ENCODE measurements at regions not wholly inside any gene's neighbourhood (a gene's known extent, or its start where the extent isn't known, plus 50 kb on each side); places are given as distances from the start of the nearest gene placed in this dataset.
A peak's percentile ranks its signal among the peaks of the same experiment; 100 is the strongest.

GRCh38 chr15:79769933-79770759 lies 126.7 kb downstream of the MTHFS start:
- POLR2A ChIA-PET, result no interaction called here
- Mint-ChIP-seq H3K4me3 (no peak overlapping the region), H3K4me1 (no peaks in the 10 kb centered on the region), H3K36me3 (no peaks in the 10 kb centered on the region), H3K27ac (no peak overlapping the region), H3K27me3 (ENCODE audit: low read depth) (no peaks in the 10 kb centered on the region), H3K9me3 (peaks cover 5% of the 10 kb centered on the region; the same call in 1 of the 2 replicates)
- no peak for DNase-seq (ENCODE audit: low spot score)
- CTCF ChIA-PET, result interaction anchor here (0.7 to 1.6 kb wide), 3 partner anchors 79 to 93 kb away, joined by 3 to 6 read pairs (median 4); no protein-coding TSS in a partner anchor
- TF ChIP-seq ZNF263 (CRISPR knock-in tag; IDR thresholded peaks at IDR 0.05; ENCODE audit: low read depth) (no peak), USF1 (CRISPR knock-in tag; IDR thresholded peaks at IDR 0.05) (peak; percentile 54; the same call in 1 of the 2 replicates), USF2 (CRISPR knock-in tag; IDR thresholded peaks at IDR 0.05) (peak; percentile 80)
- ATAC-seq, result no peak

GRCh38 chr15:79773128-79773527 lies 123.7 kb downstream of the MTHFS start:
- CTCF ChIA-PET, result no interaction called here
- TF ChIP-seq ZNF423 (CRISPR knock-in tag; IDR thresholded peaks at IDR 0.05) (no peak), TEAD4 (CRISPR knock-in tag; IDR thresholded peaks at IDR 0.05) (no peak), MLX (CRISPR knock-in tag; IDR thresholded peaks at IDR 0.05) (no peak), MXD4 (CRISPR knock-in tag; IDR thresholded peaks at IDR 0.05; ENCODE audit: borderline replicate concordance) (no peak), ARID4B (CRISPR knock-in tag; IDR thresholded peaks at IDR 0.05; ENCODE audit: borderline replicate concordance) (no peak), ATF6 (CRISPR knock-in tag; IDR thresholded peaks at IDR 0.05) (no peak), FOXK1 (CRISPR knock-in tag; IDR thresholded peaks at IDR 0.05) (no peak), NR1H2 (CRISPR knock-in tag; IDR thresholded peaks at IDR 0.05) (no peak), AFF4 (CRISPR knock-in tag; IDR thresholded peaks at IDR 0.05; ENCODE audit: borderline replicate concordance) (no peak), TEAD1 (CRISPR knock-in tag; IDR thresholded peaks at IDR 0.05) (no peak), NR3C1 (CRISPR knock-in tag; conservative IDR thresholded peaks at IDR 0.05; ENCODE audit: low read depth) (no peak), GRHL2 (CRISPR knock-in tag; IDR thresholded peaks at IDR 0.05; ENCODE audit: insufficient replicate concordance, severe bottlenecking) (no peak), ZNF121 (CRISPR knock-in tag; IDR thresholded peaks at IDR 0.05) (no peak), ZNF396 (CRISPR knock-in tag; IDR thresholded peaks at IDR 0.05; ENCODE audit: borderline replicate concordance) (no peak), ETV6 (CRISPR knock-in tag; IDR thresholded peaks at IDR 0.05) (no peak), PRRX2 (CRISPR knock-in tag; IDR thresholded peaks at IDR 0.05) (no peak), NFE2L1 (CRISPR knock-in tag; IDR thresholded peaks at IDR 0.05) (no peak)
- ATAC-seq (no peak), DNase-seq (ENCODE audit: low spot score) (no peak)
- POLR2A ChIA-PET, result no interaction called here
- Mint-ChIP-seq H3K4me1 (no peaks in the 10 kb centered on the region), H3K27ac (no peak overlapping the region), H3K9me3 (no peaks in the 10 kb centered on the region), H3K4me3 (no peak overlapping the region), H3K36me3 (no peaks in the 10 kb centered on the region), H3K27me3 (ENCODE audit: low read depth) (no peaks in the 10 kb centered on the region)

All from WTC11 (cell line).